ENCODE measurements at regions not wholly inside any gene's neighbourhood (a gene's known extent, or its start where the extent isn't known, plus 50 kb on each side); places are given as distances from the start of the nearest gene placed in this dataset.

DNA sequence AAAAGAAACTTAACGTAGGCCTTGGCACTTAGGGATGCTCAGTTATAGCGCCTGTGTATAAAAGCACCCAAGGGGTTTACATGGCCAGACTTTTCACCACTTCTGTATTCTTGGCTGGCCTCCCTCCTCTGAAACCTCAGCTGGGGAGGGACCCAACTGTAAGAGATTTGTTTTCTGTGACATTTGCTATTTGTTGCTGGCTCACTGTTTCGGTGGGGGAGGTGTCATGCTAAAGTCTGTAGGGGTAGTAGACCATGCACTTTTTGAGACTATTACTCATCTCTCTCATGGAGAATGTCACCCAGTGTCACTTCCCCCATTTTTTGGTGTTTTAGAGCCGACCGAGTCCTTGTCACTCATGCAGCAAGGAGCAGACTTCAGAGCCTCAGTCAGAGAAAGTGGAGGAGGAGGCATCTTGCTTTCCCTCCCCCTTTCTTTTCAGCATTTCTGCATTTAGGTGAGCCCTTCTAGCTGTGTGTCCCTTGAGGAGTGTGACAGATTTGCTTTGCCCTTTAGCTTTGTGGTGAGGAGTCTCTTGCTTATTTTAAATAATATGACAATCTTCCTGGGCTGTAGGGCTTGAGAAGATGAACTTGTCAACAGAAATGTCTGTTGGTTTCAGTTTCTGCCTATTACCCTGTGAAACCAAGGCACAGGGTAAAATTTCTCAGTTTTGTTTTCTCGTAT lies 160.1 kb downstream of the FASLG start:
- no peaks in the 10 kb centered on the region for H3F3A ChIP-seq (ENCODE audit: insufficient read depth, low read depth)
- H3K4me1 ChIP-seq (replicated peaks; ENCODE audit: insufficient read depth) = no peaks in the 10 kb centered on the region
- intact Hi-C loops (cut with micrococcal nuclease; ENCODE audit: unreplicated experiment) = no loop called here
- no peak overlapping the region for H3K27ac ChIP-seq
- H3K36me3 ChIP-seq (ENCODE audit: low read depth) = no peaks in the 10 kb centered on the region
- TF ChIP-seq CTCF (conservative IDR thresholded peaks at IDR 0.05) (no peak), EZH2 (IDR thresholded peaks at IDR 0.05; ENCODE audit: low read depth) (no peak)
- no peak overlapping the region for H3K4me2 ChIP-seq
- H2AFZ ChIP-seq = no peak overlapping the region
- no peaks in the 10 kb centered on the region for H3K9me2 ChIP-seq (ENCODE audit: insufficient read depth)
- no TSS peak for BruUV-seq (replicated peaks)
- no peaks in the 10 kb centered on the region for H3K79me2 ChIP-seq (ENCODE audit: low read depth)
- H3K4me3 ChIP-seq = no peak overlapping the region
- H3K27me3 ChIP-seq (ENCODE audit: insufficient read depth, low read depth) = no peaks in the 10 kb centered on the region
- H4K20me1 ChIP-seq (ENCODE audit: insufficient read depth) = no peaks in the 10 kb centered on the region
- DNase-seq = no peak
- CTCF ChIA-PET = no interaction called here
- H3K9me3 ChIP-seq (ENCODE audit: insufficient read depth, low read depth) = peaks cover 9% of the 10 kb centered on the region
- POLR2A ChIA-PET (ENCODE audit: unreplicated experiment) = interaction anchor here (0.7 kb wide), 1 partner anchor 175 kb away, joined by 3 read pairs; no protein-coding TSS in a partner anchor

DNA sequence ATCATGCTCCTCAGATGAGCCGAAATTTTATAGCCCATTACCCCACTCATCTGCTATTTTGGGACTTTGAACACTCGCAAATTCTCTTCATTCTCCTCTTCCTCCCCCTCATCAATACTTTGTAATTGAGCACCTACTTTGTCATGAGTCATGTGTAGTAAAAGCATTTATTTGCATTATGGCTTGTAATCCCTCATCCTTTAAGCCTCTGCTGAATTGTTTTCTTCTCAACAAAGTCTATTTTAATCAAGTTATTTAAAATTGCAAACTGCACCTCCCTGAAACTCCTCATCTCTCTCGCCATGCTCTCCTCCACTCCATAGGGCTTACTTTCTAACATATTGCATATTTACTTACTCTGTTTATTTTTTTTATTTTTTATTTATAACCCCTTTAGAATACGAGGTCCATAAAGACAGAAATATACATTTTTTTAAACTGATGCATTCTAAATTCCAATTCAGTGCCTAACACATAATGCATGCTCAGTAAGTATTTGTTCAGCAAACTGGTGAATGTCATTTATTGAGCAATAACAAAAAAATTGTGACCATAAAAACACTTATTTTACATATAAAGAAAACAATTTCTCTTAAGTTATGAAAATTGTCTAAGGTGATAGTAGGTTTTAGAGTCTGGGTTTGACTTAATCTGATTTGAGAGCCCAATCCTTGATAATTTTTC lies 161.7 kb downstream of the FASLG start:
- intact Hi-C loops (cut with micrococcal nuclease; ENCODE audit: unreplicated experiment) = loop anchor here (1.0 kb wide), 1 partner anchor 74 kb away; no protein-coding TSS in a partner anchor
- H3K27ac ChIP-seq = no peak overlapping the region
- no peaks in the 10 kb centered on the region for H3K9me3 ChIP-seq (ENCODE audit: insufficient read depth, low read depth)
- H3K27me3 ChIP-seq (ENCODE audit: insufficient read depth, low read depth) = no peaks in the 10 kb centered on the region
- no peaks in the 10 kb centered on the region for H3F3A ChIP-seq (ENCODE audit: insufficient read depth, low read depth)
- ChIA-PET POLR2A (ENCODE audit: unreplicated experiment) (no interaction called here), CTCF (no interaction called here)
- no peak for TF ChIP-seq EZH2 (IDR thresholded peaks at IDR 0.05; ENCODE audit: low read depth)
- TF ChIP-seq CTCF (conservative IDR thresholded peaks at IDR 0.05) = no peak
- no peak overlapping the region for H3K4me2 ChIP-seq
- BruUV-seq (replicated peaks) = no TSS peak
- H3K4me3 ChIP-seq = no peak overlapping the region
- no peaks in the 10 kb centered on the region for H3K4me1 ChIP-seq (replicated peaks; ENCODE audit: insufficient read depth)
- H2AFZ ChIP-seq = no peak overlapping the region
- no peak for DNase-seq
- H4K20me1 ChIP-seq (ENCODE audit: insufficient read depth) = no peaks in the 10 kb centered on the region
- H3K79me2 ChIP-seq (ENCODE audit: low read depth) = no peaks in the 10 kb centered on the region
- no peaks in the 10 kb centered on the region for H3K9me2 ChIP-seq (ENCODE audit: insufficient read depth)
- H3K36me3 ChIP-seq (ENCODE audit: low read depth) = no peaks in the 10 kb centered on the region

DNA sequence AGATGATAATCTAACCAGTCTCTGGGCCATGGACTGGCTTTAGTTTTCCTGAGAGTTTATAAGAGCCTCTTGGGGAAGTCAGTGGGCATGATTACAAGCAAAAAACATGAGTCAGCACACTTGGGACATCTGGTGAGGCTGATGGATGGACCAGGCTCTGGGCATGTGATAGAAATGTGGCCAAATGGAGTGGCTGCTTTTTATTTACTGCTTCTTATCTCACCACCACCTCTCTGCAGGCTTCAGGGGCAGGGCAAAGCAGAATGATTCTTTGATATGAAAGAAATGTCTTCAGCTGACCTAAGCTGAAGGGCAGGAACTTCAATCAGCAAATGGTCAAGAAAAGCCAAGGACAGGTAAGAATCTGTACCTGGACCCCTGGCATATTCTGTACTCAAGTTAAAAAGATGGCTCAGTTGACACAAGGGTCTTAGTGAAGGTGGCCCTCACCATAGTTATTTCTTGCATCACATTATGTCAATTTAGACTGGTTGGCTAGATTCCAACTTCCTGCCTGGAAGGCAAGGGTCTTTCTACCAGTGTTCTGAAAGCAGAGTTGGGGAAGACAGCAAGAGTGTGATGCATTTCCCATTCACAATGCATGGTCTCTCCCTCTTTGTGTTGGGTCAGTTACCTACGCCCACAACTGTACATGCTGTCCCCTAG lies 162.8 kb downstream of the FASLG start:
- Histone ChIP-seq H3K9me2 (ENCODE audit: insufficient read depth) (no peaks in the 10 kb centered on the region), H4K20me1 (ENCODE audit: insufficient read depth) (no peaks in the 10 kb centered on the region), H3K27ac (no peak overlapping the region), H3F3A (ENCODE audit: insufficient read depth, low read depth) (no peaks in the 10 kb centered on the region), H3K9me3 (ENCODE audit: insufficient read depth, low read depth) (no peaks in the 10 kb centered on the region), H2AFZ (no peak overlapping the region), H3K4me1 (replicated peaks; ENCODE audit: insufficient read depth) (no peaks in the 10 kb centered on the region), H3K4me3 (no peak overlapping the region), H3K4me2 (no peak overlapping the region), H3K27me3 (ENCODE audit: insufficient read depth, low read depth) (no peaks in the 10 kb centered on the region), H3K36me3 (ENCODE audit: low read depth) (no peaks in the 10 kb centered on the region), H3K79me2 (ENCODE audit: low read depth) (no peaks in the 10 kb centered on the region)
- POLR2A ChIA-PET (ENCODE audit: unreplicated experiment) = no interaction called here
- TF ChIP-seq EZH2 (IDR thresholded peaks at IDR 0.05; ENCODE audit: low read depth) (no peak), CTCF (conservative IDR thresholded peaks at IDR 0.05) (no peak)
- intact Hi-C loops (cut with micrococcal nuclease; ENCODE audit: unreplicated experiment) = loop anchor here (1.0 kb wide), 1 partner anchor 75 kb away; no protein-coding TSS in a partner anchor
- no TSS peak for BruUV-seq (replicated peaks)
- CTCF ChIA-PET = no interaction called here
- DNase-seq = no peak
